ENCODE measurements at regions not wholly inside any gene's neighbourhood (a gene's known extent, or its start where the extent isn't known, plus 50 kb on each side); places are given as distances from the start of the nearest gene placed in this dataset.

- TF ChIP-seq POLR2A (IDR thresholded peaks at IDR 0.05) (no peak), CTCF (IDR thresholded peaks at IDR 0.05) (no peak)
These were observed 85.1 kb upstream of the ATP6AP2 start for GRCh38 chrX:40495659-40496058.
